OCI-LY3 (cell line): ENCODE measurements at regions not wholly inside any gene's neighbourhood (a gene's known extent, or its start where the extent isn't known, plus 50 kb on each side); places are given as distances from the start of the nearest gene placed in this dataset.

Experiments used
- H2AFZ ChIP-seq: fragments of 200-600, 300-600 bp; shearing (Covaris generic); 2 replicates; pipeline ENCODE4 v1.6.0; 2014; ENCODE audit warnings: antibody characterized with exemption, low read depth, low read length
- H3K27ac ChIP-seq: fragments of 200-600, 300-600 bp; sonication (generic); 2 replicates; pipeline ENCODE4 v1.5.1; 2014; ENCODE audit warnings: mild to moderate bottlenecking, low read length, moderate library complexity, mixed read lengths
- H3K27me3 ChIP-seq: fragments of 200-600, 300-600 bp; sonication (generic); 2 replicates; pipeline ENCODE4 v1.6.1; 2014; ENCODE audit warnings: low read depth, low read length, mixed read lengths
- H3K36me3 ChIP-seq: fragments of 200-600, 300-600 bp; sonication (generic); replicated peaks from 2 replicates; pipeline ENCODE3; 2014; ENCODE audit warnings: low read depth, low read length, mixed read lengths
- H3K4me1 ChIP-seq: fragments of 300-600, 200-600 bp; sonication (generic); 2 replicates; pipeline ENCODE4 v1.6.1; 2014; ENCODE audit warnings: low read length, mixed read lengths
- H3K4me2 ChIP-seq: fragments of 200-600, 300-600 bp; sonication (generic); 2 replicates; pipeline ENCODE4 v1.6.1; 2014; ENCODE audit warnings: low read length, mixed read lengths
- H3K4me3 ChIP-seq: fragments of 300-600, 200-600 bp; sonication (generic); 2 replicates; pipeline ENCODE4 v1.5.1; 2014; ENCODE audit warnings: antibody characterized with exemption, mild to moderate bottlenecking, low read length, moderate library complexity
- H3K79me2 ChIP-seq: fragments of 300-600, 200-600 bp; shearing (Covaris generic); 2 replicates; pipeline ENCODE4 v1.6.1; 2014; ENCODE audit warnings: mild to moderate bottlenecking, low read length, mixed read lengths
- H3K9ac ChIP-seq: fragments of 300-600, 200-600 bp; shearing (Covaris generic); 2 replicates; pipeline ENCODE4 v1.6.0; 2014; ENCODE audit warnings: mild to moderate bottlenecking, low read length, moderate library complexity
- H3K9me3 ChIP-seq: fragments of 200-600, 300-600 bp; shearing (Covaris generic); 2 replicates; pipeline ENCODE4 v1.6.1; 2014; ENCODE audit warnings: low read length, mixed read lengths; ENCODE audit not compliant: insufficient read depth
- H4K20me1 ChIP-seq: fragments of 200-600, 300-600 bp; sonication (generic); 2 replicates; pipeline ENCODE4 v1.6.1; 2016; ENCODE audit warnings: low read length, mixed read lengths; ENCODE audit not compliant: insufficient read depth
- CTCF ChIP-seq: fragments of 200-600, 300-600 bp; sonication (generic); IDR thresholded peaks from 2 replicates; pipeline ENCODE4 v1.5.1; 2014; ENCODE audit warnings: antibody characterized with exemption, low read length, low read depth
- EZH2phosphoT487 ChIP-seq: fragments of 200-600 bp; shearing (Covaris generic); IDR thresholded peaks from 2 replicates; pipeline ENCODE4 v1.6.1; 2018; ENCODE audit warnings: antibody characterized with exemption, mixed run types, low read depth

GRCh38 chr1:192238421-192238820 is 78.4 kb upstream of the RGS21 start:
- Histone ChIP-seq H3K27me3 (no peaks in the 10 kb centered on the region), H3K4me2 (no peak overlapping the region), H3K27ac (no peak overlapping the region), H3K4me3 (no peak overlapping the region), H3K36me3 (no peaks in the 10 kb centered on the region), H3K4me1 (no peaks in the 10 kb centered on the region), H4K20me1 (no peaks in the 10 kb centered on the region), H3K9ac (no peak overlapping the region), H3K9me3 (no peaks in the 10 kb centered on the region), H2AFZ (no peak overlapping the region), H3K79me2 (no peaks in the 10 kb centered on the region)
- TF ChIP-seq EZH2phosphoT487: no peak
- no peak for TF ChIP-seq CTCF

GRCh38 chr1:192243721-192244120 is 73.1 kb upstream of the RGS21 start:
- Histone ChIP-seq H3K27me3 (no peaks in the 10 kb centered on the region), H2AFZ (no peak overlapping the region), H3K9me3 (no peaks in the 10 kb centered on the region), H3K36me3 (no peaks in the 10 kb centered on the region), H4K20me1 (no peaks in the 10 kb centered on the region), H3K9ac (no peak overlapping the region), H3K27ac (no peak overlapping the region), H3K4me1 (no peaks in the 10 kb centered on the region), H3K4me3 (no peak overlapping the region), H3K79me2 (no peaks in the 10 kb centered on the region), H3K4me2 (no peak overlapping the region)
- TF ChIP-seq CTCF: no peak
- TF ChIP-seq EZH2phosphoT487: no peak

GRCh38 chr1:192251735-192252134 is 65.1 kb upstream of the RGS21 start:
- no peaks in the 10 kb centered on the region for H3K36me3 ChIP-seq
- no peak overlapping the region for H3K9ac ChIP-seq
- no peak overlapping the region for H3K4me2 ChIP-seq
- H3K27ac ChIP-seq: no peak overlapping the region
- no peaks in the 10 kb centered on the region for H3K27me3 ChIP-seq
- no peak overlapping the region for H3K4me3 ChIP-seq
- H2AFZ ChIP-seq: no peak overlapping the region
- H3K79me2 ChIP-seq: no peaks in the 10 kb centered on the region
- no peaks in the 10 kb centered on the region for H3K9me3 ChIP-seq
- TF ChIP-seq EZH2phosphoT487 (no peak), CTCF (no peak)
- no peaks in the 10 kb centered on the region for H4K20me1 ChIP-seq
- no peaks in the 10 kb centered on the region for H3K4me1 ChIP-seq

GRCh38 chr1:192252776-192253175 is 64.0 kb upstream of the RGS21 start:
- H4K20me1 ChIP-seq: no peaks in the 10 kb centered on the region
- no peaks in the 10 kb centered on the region for H3K79me2 ChIP-seq
- no peak overlapping the region for H3K4me2 ChIP-seq
- TF ChIP-seq CTCF (no peak), EZH2phosphoT487 (no peak)
- H3K4me1 ChIP-seq: no peaks in the 10 kb centered on the region
- no peak overlapping the region for H3K4me3 ChIP-seq
- no peak overlapping the region for H3K27ac ChIP-seq
- H3K27me3 ChIP-seq: no peaks in the 10 kb centered on the region
- no peak overlapping the region for H2AFZ ChIP-seq
- no peak overlapping the region for H3K9ac ChIP-seq
- H3K36me3 ChIP-seq: no peaks in the 10 kb centered on the region
- H3K9me3 ChIP-seq: no peaks in the 10 kb centered on the region
